ENCODE measurements at regions not wholly inside any gene's neighbourhood (a gene's known extent, or its start where the extent isn't known, plus 50 kb on each side); places are given as distances from the start of the nearest gene placed in this dataset.

DNA sequence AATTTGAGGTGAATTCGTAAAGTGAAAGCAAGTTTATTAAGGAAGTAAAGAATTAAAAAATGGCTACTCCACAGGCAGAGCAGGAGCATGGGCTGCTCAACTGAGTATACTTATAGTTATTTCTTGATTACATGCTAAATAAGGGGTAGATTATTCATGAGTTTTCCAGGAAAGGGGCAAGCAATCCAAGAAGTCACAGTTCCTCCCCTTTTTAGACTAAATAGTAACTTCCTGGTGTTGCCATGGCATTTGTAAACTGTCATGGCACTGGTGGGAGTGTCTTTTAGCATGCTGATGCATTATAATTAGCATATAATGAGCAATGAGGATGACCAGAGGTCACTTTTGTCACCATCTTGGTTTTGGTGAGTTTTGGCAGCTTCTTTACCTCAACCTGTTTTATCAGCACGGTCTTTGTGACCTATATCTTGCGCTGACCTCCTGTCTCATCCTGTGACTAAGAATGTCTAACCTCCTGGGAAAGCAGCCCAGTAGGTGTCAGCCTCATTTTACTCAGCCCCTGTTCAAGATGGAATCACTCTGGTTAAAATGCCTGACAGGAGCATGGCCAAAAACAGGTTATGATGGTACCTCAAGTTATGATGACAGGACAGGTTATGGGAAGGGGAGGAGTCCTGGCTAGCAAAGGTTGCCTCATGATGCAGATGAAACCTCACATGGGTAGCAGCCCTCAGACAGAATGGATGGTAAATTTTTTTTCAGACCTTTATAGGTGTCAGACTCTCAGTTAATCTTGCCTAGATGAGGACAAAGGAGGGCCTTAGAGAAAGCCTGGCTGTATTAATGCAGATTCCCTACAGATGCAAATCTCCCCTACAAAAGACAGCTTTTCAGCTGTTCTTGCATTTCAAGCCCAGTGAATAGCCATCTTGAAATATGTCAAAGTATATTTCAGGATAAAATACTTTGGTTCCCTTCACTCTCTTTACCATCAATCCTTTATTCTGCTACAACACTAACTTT lies 49.7 kb downstream of the SIPA1L2 start:
- POLR2A ChIA-PET, result no interaction called here
- DNase-seq (ENCODE audit: extremely low spot score), result no peak
- CTCF ChIA-PET, result interaction anchor here (0.5 kb wide), 1 partner anchor 12 kb away, joined by 4 read pairs; no protein-coding TSS in a partner anchor
- TF ChIP-seq FOXK2 (IDR thresholded peaks at IDR 0.05) (no peak), SUZ12 (IDR thresholded peaks at IDR 0.05) (no peak), ARNT (IDR thresholded peaks at IDR 0.05) (no peak), HDGF (IDR thresholded peaks at IDR 0.05; ENCODE audit: borderline replicate concordance) (no peak), FOXA1 (IDR thresholded peaks at IDR 0.05) (no peak), CTBP1 (IDR thresholded peaks at IDR 0.05; ENCODE audit: borderline replicate concordance) (no peak), ZNF384 (IDR thresholded peaks at IDR 0.05) (no peak), BHLHE40 (IDR thresholded peaks at IDR 0.05; ENCODE audit: borderline replicate concordance) (no peak), TARDBP (IDR thresholded peaks at IDR 0.05) (no peak), LEF1 (IDR thresholded peaks at IDR 0.05; ENCODE audit: borderline replicate concordance) (no peak), L3MBTL2 (conservative IDR thresholded peaks at IDR 0.05) (no peak), ELF4 (IDR thresholded peaks at IDR 0.05) (no peak), NFRKB (IDR thresholded peaks at IDR 0.05) (no peak), SP1 (IDR thresholded peaks at IDR 0.05) (no peak), FOXM1 (IDR thresholded peaks at IDR 0.05; ENCODE audit: borderline replicate concordance) (no peak)
- TF ChIP-seq, protein P1, sequence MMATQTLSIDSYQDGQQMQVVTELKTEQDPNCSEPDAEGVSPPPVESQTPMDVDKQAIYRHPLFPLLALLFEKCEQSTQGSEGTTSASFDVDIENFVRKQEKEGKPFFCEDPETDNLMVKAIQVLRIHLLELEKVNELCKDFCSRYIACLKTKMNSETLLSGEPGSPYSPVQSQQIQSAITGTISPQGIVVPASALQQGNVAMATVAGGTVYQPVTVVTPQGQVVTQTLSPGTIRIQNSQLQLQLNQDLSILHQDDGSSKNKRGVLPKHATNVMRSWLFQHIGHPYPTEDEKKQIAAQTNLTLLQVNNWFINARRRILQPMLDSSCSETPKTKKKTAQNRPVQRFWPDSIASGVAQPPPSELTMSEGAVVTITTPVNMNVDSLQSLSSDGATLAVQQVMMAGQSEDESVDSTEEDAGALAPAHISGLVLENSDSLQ (IDR thresholded peaks at IDR 0.05), result no peak

DNA sequence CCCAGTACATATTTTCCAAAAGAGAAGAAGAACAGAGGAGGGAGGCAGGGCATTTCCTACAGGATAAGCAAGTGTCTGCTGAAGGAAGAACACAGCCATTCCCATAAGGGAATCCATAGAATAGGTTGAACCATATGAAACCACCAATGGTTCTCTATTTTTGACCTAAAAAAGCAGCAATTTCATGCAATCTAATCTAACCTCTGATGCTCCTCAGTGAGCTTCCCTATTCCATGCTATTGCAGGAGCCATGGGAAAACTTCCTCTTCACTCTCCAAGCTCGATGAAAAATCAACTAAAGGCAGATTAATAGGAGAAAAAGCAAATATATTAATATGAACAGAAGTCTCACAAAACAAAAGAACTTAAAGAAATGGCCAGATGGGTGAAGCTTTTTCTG lies 50.5 kb downstream of the SIPA1L2 start:
- CTCF ChIA-PET, result interaction anchor here (0.5 to 1.0 kb wide), 2 partner anchors 11 to 33 kb away, joined by 3 to 4 read pairs; no protein-coding TSS in a partner anchor
- TF ChIP-seq NFRKB (IDR thresholded peaks at IDR 0.05) (no peak), L3MBTL2 (conservative IDR thresholded peaks at IDR 0.05) (no peak), SP1 (IDR thresholded peaks at IDR 0.05) (no peak), TARDBP (IDR thresholded peaks at IDR 0.05) (no peak), FOXA1 (IDR thresholded peaks at IDR 0.05) (no peak), ARNT (IDR thresholded peaks at IDR 0.05) (no peak), FOXM1 (IDR thresholded peaks at IDR 0.05; ENCODE audit: borderline replicate concordance) (no peak), ZNF384 (IDR thresholded peaks at IDR 0.05) (no peak), FOXK2 (IDR thresholded peaks at IDR 0.05) (no peak), HDGF (IDR thresholded peaks at IDR 0.05; ENCODE audit: borderline replicate concordance) (no peak), BHLHE40 (IDR thresholded peaks at IDR 0.05; ENCODE audit: borderline replicate concordance) (no peak), LEF1 (IDR thresholded peaks at IDR 0.05; ENCODE audit: borderline replicate concordance) (no peak), SUZ12 (IDR thresholded peaks at IDR 0.05) (no peak), CTBP1 (IDR thresholded peaks at IDR 0.05; ENCODE audit: borderline replicate concordance) (no peak), ELF4 (IDR thresholded peaks at IDR 0.05) (no peak)
- TF ChIP-seq, protein P1 (IDR thresholded peaks at IDR 0.05), result no peak
- DNase-seq (ENCODE audit: extremely low spot score), result no peak
- POLR2A ChIA-PET, result no interaction called here

DNA sequence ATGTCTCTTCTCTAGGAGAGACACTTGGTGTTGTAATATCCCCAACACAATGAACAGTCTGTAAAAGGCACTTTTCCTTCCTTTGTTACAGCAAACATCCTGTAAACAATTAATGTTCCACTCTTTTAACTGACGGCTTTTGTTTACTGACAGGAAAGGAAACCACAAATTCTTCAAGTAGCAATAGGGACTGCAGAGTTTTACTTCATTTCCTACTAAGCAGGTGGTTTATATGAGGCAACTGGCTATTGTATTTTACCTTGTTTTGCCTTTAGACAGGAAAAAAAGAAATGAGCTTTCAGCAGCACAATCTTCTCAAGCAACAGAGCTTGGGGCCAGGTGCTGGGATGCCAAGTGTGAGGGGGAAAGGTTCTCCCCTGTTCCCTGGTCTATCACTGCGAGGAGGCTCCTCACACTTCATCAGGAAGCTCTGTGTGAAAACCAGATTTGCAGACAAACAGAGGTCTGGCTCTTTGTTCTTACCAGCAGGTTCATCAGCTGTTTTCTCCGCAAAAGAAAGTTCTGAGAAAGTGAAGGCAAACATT lies 51.2 kb downstream of the SIPA1L2 start:
- POLR2A ChIA-PET, result no interaction called here
- TF ChIP-seq SP1 (IDR thresholded peaks at IDR 0.05) (no peak), HDGF (IDR thresholded peaks at IDR 0.05; ENCODE audit: borderline replicate concordance) (no peak), ELF4 (IDR thresholded peaks at IDR 0.05) (no peak), SUZ12 (IDR thresholded peaks at IDR 0.05) (no peak), BHLHE40 (IDR thresholded peaks at IDR 0.05; ENCODE audit: borderline replicate concordance) (no peak), ZNF384 (IDR thresholded peaks at IDR 0.05) (no peak), L3MBTL2 (conservative IDR thresholded peaks at IDR 0.05) (no peak), NFRKB (IDR thresholded peaks at IDR 0.05) (no peak), CTBP1 (IDR thresholded peaks at IDR 0.05; ENCODE audit: borderline replicate concordance) (no peak), FOXK2 (IDR thresholded peaks at IDR 0.05) (no peak), LEF1 (IDR thresholded peaks at IDR 0.05; ENCODE audit: borderline replicate concordance) (no peak), FOXM1 (IDR thresholded peaks at IDR 0.05; ENCODE audit: borderline replicate concordance) (no peak), FOXA1 (IDR thresholded peaks at IDR 0.05) (no peak)
- TF ChIP-seq, protein P1 (IDR thresholded peaks at IDR 0.05), result no peak
- no peak for DNase-seq (ENCODE audit: extremely low spot score)
- CTCF ChIA-PET, result interaction anchor here (0.7 to 1.0 kb wide), 3 partner anchors 34 to 322 kb away, joined by 3 to 6 read pairs (median 5); no protein-coding TSS in a partner anchor

GRCh38 chr1:232577772-232578171 lies 52.2 kb downstream of the SIPA1L2 start:
- CTCF ChIA-PET, result no interaction called here
- POLR2A ChIA-PET, result interaction anchor here (0.9 kb wide), 1 partner anchor 10 kb away, joined by 3 read pairs; no protein-coding TSS in a partner anchor
- no peak for TF ChIP-seq ARNT (IDR thresholded peaks at IDR 0.05)
- no peak for TF ChIP-seq FOXM1 (IDR thresholded peaks at IDR 0.05; ENCODE audit: borderline replicate concordance)
- no peak for TF ChIP-seq ELF4 (IDR thresholded peaks at IDR 0.05)
- TF ChIP-seq L3MBTL2 (conservative IDR thresholded peaks at IDR 0.05), result no peak
- TF ChIP-seq SP1 (IDR thresholded peaks at IDR 0.05), result no peak
- no peak for TF ChIP-seq TARDBP (IDR thresholded peaks at IDR 0.05)
- TF ChIP-seq, protein P1 (IDR thresholded peaks at IDR 0.05), result no peak
- TF ChIP-seq LEF1 (IDR thresholded peaks at IDR 0.05; ENCODE audit: borderline replicate concordance), result no peak
- no peak for TF ChIP-seq NFRKB (IDR thresholded peaks at IDR 0.05)
- no peak for TF ChIP-seq CTBP1 (IDR thresholded peaks at IDR 0.05; ENCODE audit: borderline replicate concordance)
- no peak for TF ChIP-seq HDGF (IDR thresholded peaks at IDR 0.05; ENCODE audit: borderline replicate concordance)
- TF ChIP-seq ZNF384 (IDR thresholded peaks at IDR 0.05), result no peak
- no peak for TF ChIP-seq SUZ12 (IDR thresholded peaks at IDR 0.05)
- TF ChIP-seq FOXK2 (IDR thresholded peaks at IDR 0.05), result no peak
- TF ChIP-seq FOXA1 (IDR thresholded peaks at IDR 0.05), result no peak
- TF ChIP-seq BHLHE40 (IDR thresholded peaks at IDR 0.05; ENCODE audit: borderline replicate concordance), result no peak
- DNase-seq (ENCODE audit: extremely low spot score), result no peak
